GM12892 (cell line): ENCODE measurements at regions not wholly inside any gene's neighbourhood (a gene's known extent, or its start where the extent isn't known, plus 50 kb on each side); places are given as distances from the start of the nearest gene placed in this dataset.
"Not testable (repeated sequence)": the region's sequence is repeated elsewhere in the genome, so short reads cannot be mapped to it uniquely, and the experiment has no call there.

Source experiments
- DNase-seq: peaks from one replicate; pipeline ENCODE4 v3.0.0; 2011; ENCODE audit not compliant: insufficient read length
- FAIRE-seq: peaks from 2 replicates; lab custom pipeline; 2011; peaks lifted over from hg19 to GRCh38; lab: Jason Lieb, UNC
- POLR2A ChIP-seq: IDR thresholded peaks from 2 replicates; pipeline ENCODE4 v1.6.1; 2011; ENCODE audit warnings: low read depth, low read length, control low read depth
- POLR2AphosphoS5 ChIP-seq: IDR thresholded peaks from 2 replicates; pipeline ENCODE4 v1.6.1; 2011; ENCODE audit warnings: low read depth, low read length, control low read depth
- TAF1 ChIP-seq: IDR thresholded peaks from 2 replicates; pipeline ENCODE4 v1.6.1; 2011; ENCODE audit warnings: low read depth, mild to moderate bottlenecking, control low read depth, low read length, borderline replicate concordance

GRCh38 chr5:42108468-42108867, 183.4 kb downstream of the FBXO4 start:
- FAIRE-seq = no peak
- no peak for DNase-seq
- TF ChIP-seq POLR2AphosphoS5 (no peak), POLR2A (no peak), TAF1 (no peak)

GRCh38 chr5:42109006-42109572, 184.0 kb downstream of the FBXO4 start:
- TF ChIP-seq POLR2A (no peak), POLR2AphosphoS5 (no peak), TAF1 (no peak)

GRCh38 chr5:42115721-42116120, 190.6 kb downstream of the FBXO4 start:
- DNase-seq, FAIRE-seq: not testable (repeated sequence)

More at GRCh38 chr5:42109006-42109572, 184.0 kb downstream of the FBXO4 start:
- DNase-seq (no peak), FAIRE-seq (no peak)

- no peak for DNase-seq
- FAIRE-seq = no peak
- no peak for TF ChIP-seq POLR2A
- TF ChIP-seq TAF1 = no peak
- no peak for TF ChIP-seq POLR2AphosphoS5
These were observed 195.0 kb downstream of the FBXO4 start for GRCh38 chr5:42120070-42120469.

GRCh38 chr5:42121401-42121800, 196.3 kb downstream of the FBXO4 start:
- no peak for TF ChIP-seq TAF1
- no peak for TF ChIP-seq POLR2A
- no peak for TF ChIP-seq POLR2AphosphoS5
- no peak for DNase-seq
- no peak for FAIRE-seq

- no peak for DNase-seq
These were observed 206.0 kb downstream of the FBXO4 start for GRCh38 chr5:42131081-42131480.

GRCh38 chr5:42143361-42143760, 218.3 kb downstream of the FBXO4 start:
- no peak for FAIRE-seq
- DNase-seq = no peak
- TF ChIP-seq POLR2A (no peak), POLR2AphosphoS5 (no peak), TAF1 (no peak)

More at GRCh38 chr5:42131081-42131480, 206.0 kb downstream of the FBXO4 start:
- FAIRE-seq = no peak
- no peak for TF ChIP-seq TAF1
- TF ChIP-seq POLR2AphosphoS5 = no peak
- TF ChIP-seq POLR2A = no peak

DNA sequence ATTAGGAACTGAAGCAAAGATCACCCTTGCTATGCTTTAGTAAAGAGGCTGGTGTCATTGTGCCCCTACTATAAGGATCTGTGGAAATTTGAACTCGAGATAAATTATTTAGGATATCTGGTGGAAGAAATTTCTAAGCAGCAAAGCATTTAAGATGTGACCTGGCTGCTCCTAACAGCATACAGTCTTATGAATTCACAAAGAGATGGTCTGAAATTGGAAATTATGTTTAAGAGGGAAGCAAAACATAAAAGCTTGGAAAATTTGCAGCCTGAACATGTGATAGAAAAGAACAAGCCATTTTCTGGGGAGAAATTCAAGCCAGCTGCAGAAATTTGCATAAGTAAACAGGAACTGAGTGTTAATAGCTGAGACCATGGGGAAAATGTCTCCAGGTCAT, 223.7 kb downstream of the FBXO4 start:
- no peak for TF ChIP-seq TAF1
- TF ChIP-seq POLR2A = no peak
- DNase-seq (no peak), FAIRE-seq (no peak)

DNA sequence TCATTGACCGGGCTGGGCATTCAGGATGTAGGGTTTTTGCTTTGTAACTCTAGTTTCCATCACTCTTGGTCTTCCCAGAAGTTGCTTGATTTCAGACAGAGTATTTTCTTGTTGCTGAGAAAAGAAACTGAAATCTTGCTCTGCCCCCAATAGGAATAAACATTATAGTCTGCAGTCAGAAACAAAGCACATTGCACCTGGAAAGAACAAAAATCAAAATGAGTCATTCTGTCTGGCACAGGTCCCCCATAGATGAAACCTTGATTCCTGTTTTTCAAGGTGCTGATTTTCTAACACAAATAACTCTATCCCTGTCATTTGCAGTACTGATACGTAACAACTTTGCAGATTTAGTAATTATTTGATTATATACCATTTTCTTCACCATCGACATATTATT, 232.1 kb downstream of the FBXO4 start:
- TF ChIP-seq POLR2A (no peak), POLR2AphosphoS5 (no peak), TAF1 (no peak)

DNA sequence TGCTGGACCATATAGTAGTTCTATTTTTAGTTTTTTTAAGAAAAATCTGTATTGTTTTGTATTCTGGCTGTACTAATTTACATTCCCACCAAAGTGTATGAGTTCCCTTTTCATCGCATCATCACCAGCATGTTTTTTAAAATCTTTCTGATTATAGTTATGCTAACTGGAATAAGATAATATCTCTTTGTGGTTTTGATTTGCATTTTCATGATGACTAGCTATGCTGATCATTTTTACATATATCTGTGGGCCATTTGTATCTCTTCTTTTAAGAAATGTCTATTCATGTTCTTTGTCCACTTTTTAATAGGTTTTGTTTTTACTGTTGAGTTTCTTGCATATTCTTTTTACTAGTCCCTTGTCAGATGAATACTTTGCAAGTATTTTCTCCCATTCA, 238.0 kb downstream of the FBXO4 start:
- no peak for TF ChIP-seq POLR2AphosphoS5
- no peak for TF ChIP-seq TAF1
- no peak for TF ChIP-seq POLR2A
- DNase-seq (no peak), FAIRE-seq (no peak)

More for the DNA sequence above, 232.1 kb downstream of the FBXO4 start:
- FAIRE-seq = no peak
- DNase-seq = no peak

DNA sequence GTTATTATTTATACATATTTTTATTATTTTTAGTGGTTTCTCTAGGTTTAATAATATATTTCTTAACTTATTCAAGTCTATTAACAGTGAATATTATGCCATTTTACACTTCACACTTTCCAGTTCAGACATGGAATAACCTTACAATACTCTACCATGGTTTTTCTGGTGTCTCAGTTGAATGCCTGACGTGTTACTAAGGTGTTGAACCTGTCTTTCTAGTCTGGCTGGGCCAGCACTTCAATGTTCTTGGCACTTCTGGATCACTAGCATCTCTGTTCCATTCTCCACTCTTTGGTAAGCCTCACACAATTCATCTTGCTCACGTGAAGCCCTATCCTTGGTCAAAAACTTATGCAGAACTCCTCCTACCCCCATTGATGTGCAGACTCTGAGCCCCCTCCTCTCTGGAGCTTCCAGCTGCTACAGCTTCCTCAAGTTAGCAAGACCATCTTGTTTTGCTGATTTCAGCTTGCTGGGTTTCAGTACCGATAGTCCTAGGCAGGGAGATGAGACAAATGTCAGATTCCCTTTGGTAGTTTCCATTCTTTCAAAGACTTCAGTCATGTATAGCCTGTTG, 243.1 kb downstream of the FBXO4 start:
- FAIRE-seq = no peak
- DNase-seq = no peak
- TF ChIP-seq POLR2A = no peak
- TF ChIP-seq TAF1 = no peak
- no peak for TF ChIP-seq POLR2AphosphoS5

GRCh38 chr5:42176118-42176517, 247.1 kb upstream of the GHR start:
- not testable (repeated sequence) for DNase-seq, FAIRE-seq

DNA sequence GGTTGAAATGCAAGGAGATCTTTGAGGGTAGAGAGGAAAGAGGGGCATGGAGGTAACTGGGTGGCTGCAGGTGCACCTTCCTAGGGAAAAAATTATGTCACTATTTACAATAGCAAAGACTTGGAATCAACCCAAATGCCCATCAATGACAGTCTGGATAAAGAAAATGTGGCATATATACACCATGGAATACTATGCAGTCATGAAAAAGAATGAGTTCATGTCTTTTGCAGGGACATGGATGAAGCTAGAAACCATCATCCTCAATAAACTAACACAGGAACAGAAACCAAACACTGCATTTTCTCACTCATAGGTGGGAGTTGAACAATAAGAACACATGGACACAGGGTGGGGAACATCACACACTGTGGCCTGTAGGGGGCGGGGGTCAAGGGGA, 243.4 kb upstream of the GHR start:
- not testable (repeated sequence) for FAIRE-seq, DNase-seq
